Activated CD8-positive, alpha-beta memory T cell treated with anti-CD3 and anti-CD28 coated beads for 36 hours (primary cell): ENCODE measurements at regions not wholly inside any gene's neighbourhood (a gene's known extent, or its start where the extent isn't known, plus 50 kb on each side); places are given as distances from the start of the nearest gene placed in this dataset.

ENCODE experiments used
- CTCF ChIA-PET: fragments of 350-600 bp; sonication (Branson Sonifier 250); formaldehyde crosslinking; loops from one replicate; lab custom pipeline; 2021; ENCODE audit warnings: antibody characterized with exemption; lab: Charles Lee
- POLR2A ChIA-PET: fragments of 350-600 bp; sonication (Branson Sonifier 250); formaldehyde crosslinking; loops from one replicate; lab custom pipeline; 2021; ENCODE audit warnings: antibody characterized with exemption; lab: Charles Lee

GRCh38 chr7:88523645-88524044 lies 217.0 kb upstream of the STEAP4 start:
- CTCF ChIA-PET = no interaction called here
- POLR2A ChIA-PET = no interaction called here

- ChIA-PET CTCF (no interaction called here), POLR2A (no interaction called here)
Observed at GRCh38 chr7:88522771-88523293, 216.1 kb upstream of the STEAP4 start.

- POLR2A ChIA-PET = no interaction called here
- CTCF ChIA-PET = no interaction called here
Observed at GRCh38 chr7:88516429-88516828, 209.7 kb upstream of the STEAP4 start.

GRCh38 chr7:88515301-88515700 lies 208.6 kb upstream of the STEAP4 start:
- ChIA-PET POLR2A (no interaction called here), CTCF (no interaction called here)

- CTCF ChIA-PET = no interaction called here
- POLR2A ChIA-PET = no interaction called here
Observed at GRCh38 chr7:88509341-88509740, 202.6 kb upstream of the STEAP4 start.

GRCh38 chr7:88500131-88500530 lies 193.4 kb upstream of the STEAP4 start:
- ChIA-PET CTCF (no interaction called here), POLR2A (no interaction called here)

GRCh38 chr7:88495881-88496725 lies 189.4 kb upstream of the STEAP4 start:
- ChIA-PET CTCF (no interaction called here), POLR2A (no interaction called here)

GRCh38 chr7:88492153-88492552 lies 185.5 kb upstream of the STEAP4 start:
- POLR2A ChIA-PET = no interaction called here
- CTCF ChIA-PET = no interaction called here

- ChIA-PET CTCF (no interaction called here), POLR2A (no interaction called here)
Observed at GRCh38 chr7:88490874-88491273, 184.2 kb upstream of the STEAP4 start.

GRCh38 chr7:88490161-88490560 lies 183.5 kb upstream of the STEAP4 start:
- ChIA-PET CTCF (no interaction called here), POLR2A (no interaction called here)

GRCh38 chr7:88485821-88486220 lies 179.1 kb upstream of the STEAP4 start:
- ChIA-PET POLR2A (no interaction called here), CTCF (no interaction called here)

- ChIA-PET POLR2A (no interaction called here), CTCF (no interaction called here)
Observed at GRCh38 chr7:88484551-88484950, 177.9 kb upstream of the STEAP4 start.

- ChIA-PET CTCF (no interaction called here), POLR2A (no interaction called here)
Observed at GRCh38 chr7:88480896-88481295, 174.2 kb upstream of the STEAP4 start.

- CTCF ChIA-PET = no interaction called here
- POLR2A ChIA-PET = no interaction called here
Observed at GRCh38 chr7:88480271-88480670, 173.6 kb upstream of the STEAP4 start.

GRCh38 chr7:88477976-88478375 lies 171.3 kb upstream of the STEAP4 start:
- CTCF ChIA-PET = no interaction called here
- POLR2A ChIA-PET = no interaction called here

GRCh38 chr7:88465600-88465999 lies 158.9 kb upstream of the STEAP4 start:
- POLR2A ChIA-PET = no interaction called here
- CTCF ChIA-PET = no interaction called here

- POLR2A ChIA-PET = no interaction called here
- CTCF ChIA-PET = no interaction called here
Observed at GRCh38 chr7:88462799-88463198, 156.1 kb upstream of the STEAP4 start.

GRCh38 chr7:88460650-88461049 lies 154.0 kb upstream of the STEAP4 start:
- POLR2A ChIA-PET = no interaction called here
- CTCF ChIA-PET = no interaction called here

- POLR2A ChIA-PET = no interaction called here
Observed at GRCh38 chr7:88458946-88459345, 152.3 kb upstream of the STEAP4 start.

GRCh38 chr7:88458279-88458678 lies 151.6 kb upstream of the STEAP4 start:
- POLR2A ChIA-PET = interaction anchor here (0.7 kb wide), 1 partner anchor 228 kb away, joined by 6 read pairs; no protein-coding TSS in a partner anchor
- CTCF ChIA-PET = no interaction called here

More at GRCh38 chr7:88458946-88459345, 152.3 kb upstream of the STEAP4 start:
- CTCF ChIA-PET = no interaction called here

GRCh38 chr7:88457320-88457719 lies 150.6 kb upstream of the STEAP4 start:
- ChIA-PET POLR2A (no interaction called here), CTCF (no interaction called here)
